GM21717 (cell line): ENCODE measurements at regions not wholly inside any gene's neighbourhood (a gene's known extent, or its start where the extent isn't known, plus 50 kb on each side); places are given as distances from the start of the nearest gene placed in this dataset.
"Not testable (repeated sequence)": the region's sequence is repeated elsewhere in the genome, so short reads cannot be mapped to it uniquely, and the experiment has no call there.

ENCODE experiments used
- ATAC-seq: cut with Tn5 transposase; IDR thresholded peaks from one replicate; pipeline ENCODE4 v1.9.1; 2021; ENCODE audit warnings: mild to moderate bottlenecking, moderate library complexity; ENCODE audit not compliant: unreplicated experiment

DNA sequence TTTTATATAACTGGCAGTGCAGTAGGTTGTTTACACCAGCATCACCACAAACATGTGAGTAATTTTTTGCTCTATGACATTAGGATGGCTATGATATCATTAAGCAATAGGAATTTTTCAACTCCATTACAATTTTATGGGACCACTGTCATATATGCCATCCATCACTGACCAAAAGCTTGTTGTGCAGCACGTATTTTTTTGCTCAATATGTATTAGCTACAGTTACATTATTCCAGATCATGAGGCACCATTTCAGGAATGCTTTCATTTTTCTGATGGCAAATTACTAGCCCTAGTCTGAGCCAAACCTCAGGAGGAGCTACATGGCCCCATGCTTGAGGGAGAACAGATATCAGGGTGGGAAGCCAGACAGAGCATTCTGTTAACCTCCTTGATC is 56.8 kb upstream of the DCLK2 start:
- no peak for ATAC-seq

DNA sequence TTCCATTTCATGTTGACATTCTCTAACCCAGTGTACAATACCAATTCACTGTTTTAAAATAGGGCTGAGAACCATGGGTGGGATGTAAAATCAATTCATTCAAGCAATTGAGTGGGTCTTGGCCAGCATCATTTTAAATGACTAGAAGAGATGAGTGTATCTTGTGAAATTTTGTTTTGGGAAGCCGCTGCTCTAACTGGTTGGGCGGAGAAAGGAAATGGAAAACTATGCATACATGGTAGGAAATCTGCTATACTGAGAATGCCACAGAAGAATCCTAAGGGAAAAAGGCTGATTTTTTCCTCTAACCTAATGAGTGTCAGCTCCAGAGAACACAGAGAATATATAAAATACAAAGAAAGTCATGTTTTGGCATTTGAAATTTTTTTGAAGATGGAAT is 54.8 kb upstream of the DCLK2 start:
- no peak for ATAC-seq

DNA sequence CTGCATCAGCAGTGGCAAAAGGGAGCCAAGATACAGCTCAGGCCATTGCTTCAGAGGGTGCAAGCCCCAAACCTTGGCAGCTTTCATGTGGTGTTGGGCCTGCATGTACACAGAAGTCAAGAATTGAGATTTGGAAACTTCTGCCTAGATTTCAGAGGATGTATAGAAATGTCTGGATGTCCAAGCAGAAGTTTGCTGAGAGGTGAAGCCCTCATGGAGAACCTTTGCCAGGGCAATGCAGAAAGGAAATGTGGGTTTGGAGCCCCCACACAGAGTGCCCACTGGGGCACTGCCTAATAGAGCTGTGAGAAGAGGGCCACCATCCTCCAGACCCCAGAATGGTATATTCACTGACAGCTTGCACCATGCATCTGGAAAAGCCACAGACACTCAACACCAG is 51.3 kb upstream of the DCLK2 start:
- ATAC-seq = not testable (repeated sequence)
